ENCODE measurements at regions not wholly inside any gene's neighbourhood (a gene's known extent, or its start where the extent isn't known, plus 50 kb on each side); places are given as distances from the start of the nearest gene placed in this dataset.

DNA sequence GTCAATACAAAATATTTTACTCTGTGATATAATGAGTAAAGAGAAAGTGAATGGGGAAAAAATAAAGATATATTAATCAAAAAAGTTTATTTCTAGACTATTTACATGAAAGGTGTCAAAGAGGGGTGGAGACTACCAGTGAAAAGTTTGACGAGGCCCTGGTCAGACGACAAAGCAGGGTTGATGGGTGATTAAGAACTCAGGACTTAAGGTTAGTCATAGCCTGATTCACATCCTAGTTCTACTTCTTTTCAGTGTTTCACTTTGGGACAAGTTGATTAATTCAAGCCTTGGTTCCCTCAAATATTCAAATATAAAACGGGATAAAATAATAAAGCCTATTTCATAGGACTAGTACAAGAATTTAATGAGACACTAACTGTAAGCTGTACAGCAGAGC, 178.2 kb upstream of the HS3ST5 start:
- no peak for FAIRE-seq

DNA sequence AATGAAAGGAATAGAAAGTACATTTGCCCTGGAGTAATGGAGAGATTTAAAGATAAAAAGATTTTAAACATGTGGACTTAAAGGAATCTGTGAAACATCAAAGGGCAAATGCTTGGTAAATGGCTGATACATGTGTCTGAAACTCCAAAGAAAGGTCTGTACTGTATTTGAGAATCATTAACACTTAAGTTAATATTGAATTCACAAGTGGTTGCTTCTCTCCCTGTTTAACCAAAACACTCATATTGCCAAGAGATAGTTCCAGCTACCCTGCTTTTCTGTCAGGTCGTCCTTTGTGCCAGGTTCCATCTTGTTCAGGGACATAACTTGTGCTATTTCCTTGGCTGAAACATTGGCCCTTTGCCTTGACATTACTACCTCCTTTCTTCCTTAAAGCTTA, 171.3 kb upstream of the HS3ST5 start:
- no peak for FAIRE-seq

GRCh38 chr6:114471450-114471849, 128.6 kb upstream of the HS3ST5 start:
- no peak for FAIRE-seq

GRCh38 chr6:114467931-114468330, 125.1 kb upstream of the HS3ST5 start:
- FAIRE-seq = no peak

DNA sequence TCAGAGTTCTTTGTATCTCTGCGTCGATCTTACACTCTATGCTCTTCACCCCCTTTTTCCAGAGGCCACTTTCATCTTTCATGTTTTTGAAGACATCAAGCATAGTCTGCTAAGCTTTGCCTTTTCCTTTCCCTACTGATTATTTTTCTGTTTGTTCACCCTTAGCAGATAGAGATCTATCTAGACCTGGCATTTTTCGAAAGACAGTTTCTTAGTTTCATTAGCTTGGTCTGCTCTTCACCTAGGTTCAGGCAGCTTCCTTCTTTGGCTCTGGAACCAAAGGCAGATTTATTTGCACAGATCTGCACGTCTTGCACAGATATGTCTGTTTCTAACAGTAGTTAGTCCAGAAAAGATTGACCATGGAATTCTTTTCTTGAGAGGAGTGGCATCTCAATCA, 122.7 kb upstream of the HS3ST5 start:
- no peak for FAIRE-seq

GRCh38 chr6:114453737-114454276, 111.0 kb upstream of the HS3ST5 start:
- no peak for FAIRE-seq

- no peak for FAIRE-seq
These were observed 110.1 kb upstream of the HS3ST5 start for GRCh38 chr6:114452785-114453401.

- no peak for FAIRE-seq
These were observed 107.8 kb upstream of the HS3ST5 start for GRCh38 chr6:114450631-114451030.

GRCh38 chr6:114449659-114450058, 106.8 kb upstream of the HS3ST5 start:
- FAIRE-seq = no peak

DNA sequence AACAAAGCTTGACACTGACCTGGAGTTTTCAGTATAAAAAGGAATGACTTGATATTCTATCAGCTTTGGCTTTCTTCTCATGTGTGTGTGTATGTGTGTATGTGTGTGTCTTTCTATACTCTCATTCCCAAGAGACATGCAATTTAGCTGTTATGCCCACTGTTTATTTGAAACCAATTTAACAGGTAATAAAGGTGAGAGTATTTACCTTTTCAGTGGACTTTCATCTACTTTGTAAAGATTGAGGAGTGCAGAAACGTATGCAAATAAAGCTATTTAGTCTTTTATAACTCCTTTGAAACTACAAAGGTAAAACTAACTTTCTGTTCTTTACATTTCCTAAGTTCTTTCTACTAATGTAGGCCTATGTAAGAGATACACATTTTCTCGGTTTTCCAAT, 103.5 kb upstream of the HS3ST5 start:
- no peak for FAIRE-seq

GRCh38 chr6:114445846-114446245, 103.0 kb upstream of the HS3ST5 start:
- FAIRE-seq = no peak

- no peak for FAIRE-seq
These were observed 96.6 kb upstream of the HS3ST5 start for GRCh38 chr6:114439411-114439810.

- no peak for FAIRE-seq
These were observed 94.4 kb upstream of the HS3ST5 start for GRCh38 chr6:114437235-114437634.

- FAIRE-seq = no peak
These were observed 93.9 kb upstream of the HS3ST5 start for GRCh38 chr6:114436691-114437090.

- FAIRE-seq = no peak
These were observed 93.2 kb upstream of the HS3ST5 start for GRCh38 chr6:114435985-114436384.

GRCh38 chr6:114432400-114432799, 89.6 kb upstream of the HS3ST5 start:
- FAIRE-seq = no peak

- no peak for FAIRE-seq
These were observed 88.8 kb upstream of the HS3ST5 start for GRCh38 chr6:114431641-114432040.

DNA sequence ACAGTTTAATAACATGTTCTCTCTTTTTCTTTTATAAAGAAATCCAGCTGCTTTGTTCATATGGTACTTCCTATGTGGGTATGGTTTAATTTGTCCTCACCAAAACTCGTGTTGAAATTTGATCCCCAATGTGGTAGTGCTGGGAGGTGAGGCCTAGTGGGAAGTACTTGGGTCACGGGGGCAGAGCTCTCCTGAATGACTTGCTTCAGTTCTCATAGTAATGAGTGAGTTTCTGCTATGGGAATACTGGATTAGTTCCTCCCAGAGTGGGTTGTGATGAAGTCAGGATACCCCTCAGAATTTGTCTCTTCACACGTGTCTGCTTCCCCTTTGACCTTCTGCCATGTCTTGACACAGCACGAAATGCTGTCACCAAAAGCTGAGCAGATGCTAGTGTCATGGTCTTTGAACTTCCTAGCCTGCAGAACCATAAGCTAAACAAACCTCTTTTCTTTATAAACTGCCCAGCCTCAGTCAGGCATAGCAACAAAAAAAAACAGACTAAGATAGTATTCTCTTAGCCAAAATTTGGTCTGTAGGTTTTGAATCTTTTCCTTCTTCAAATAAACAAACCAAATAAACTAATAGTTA, 87.8 kb upstream of the HS3ST5 start:
- no peak for FAIRE-seq

- no peak for FAIRE-seq
These were observed 85.5 kb upstream of the HS3ST5 start for GRCh38 chr6:114428341-114428740.

DNA sequence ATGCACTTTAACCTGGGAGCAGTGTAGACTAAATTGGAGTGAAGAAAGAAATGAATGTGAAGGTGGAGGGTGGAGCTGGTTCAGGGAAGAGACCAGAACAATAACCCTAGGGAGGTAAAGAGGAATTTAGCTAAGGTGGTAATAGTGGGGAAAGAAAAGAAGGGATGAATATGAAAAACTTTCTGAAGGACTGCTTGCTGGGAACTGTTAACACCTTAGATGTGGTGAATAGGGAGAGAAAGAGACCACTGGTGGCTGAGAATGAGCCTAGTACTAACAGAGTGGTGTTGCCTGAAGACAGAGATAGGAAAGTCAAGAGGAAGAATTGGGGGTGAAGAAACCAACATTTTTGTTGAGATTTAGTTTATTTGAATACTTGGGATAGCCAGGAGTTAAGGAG, 78.4 kb upstream of the HS3ST5 start:
- FAIRE-seq = no peak

GRCh38 chr6:114419175-114419574, 76.4 kb upstream of the HS3ST5 start:
- no peak for FAIRE-seq

- FAIRE-seq = no peak
These were observed 75.6 kb upstream of the HS3ST5 start for GRCh38 chr6:114418304-114418972.

- no peak for FAIRE-seq
These were observed 64.7 kb upstream of the HS3ST5 start for GRCh38 chr6:114407426-114408035.

All from G401.6 (cell line).